ENCODE measurements at regions not wholly inside any gene's neighbourhood (a gene's known extent, or its start where the extent isn't known, plus 50 kb on each side); places are given as distances from the start of the nearest gene placed in this dataset.

GRCh38 chr4:35689870-35690269 lies 554.4 kb downstream of the ARAP2 start:
- H3K27me3 ChIP-seq (ENCODE audit: insufficient read depth, low read length, poor library complexity, severe bottlenecking), result no peaks in the 10 kb centered on the region
- no peak overlapping the region for H3K4me3 ChIP-seq (ENCODE audit: low read length, poor library complexity, severe bottlenecking)
- no peaks in the 10 kb centered on the region for H3K79me2 ChIP-seq (ENCODE audit: insufficient read depth, low read length)
- no peaks in the 10 kb centered on the region for H3K9me3 ChIP-seq (ENCODE audit: insufficient read depth, low read depth, low read length)
- no peak for TF ChIP-seq EZH2phosphoT487 (IDR thresholded peaks at IDR 0.05; ENCODE audit: borderline replicate concordance)
- TF ChIP-seq CTCF (conservative IDR thresholded peaks at IDR 0.05; ENCODE audit: low read length), result no peak
- no peaks in the 10 kb centered on the region for H3K36me3 ChIP-seq (ENCODE audit: insufficient read depth, low read length)
- H2AFZ ChIP-seq (ENCODE audit: low read length), result no peak overlapping the region
- H3K9ac ChIP-seq (ENCODE audit: low read depth, low read length, poor library complexity, severe bottlenecking), result no peak overlapping the region
- no peak overlapping the region for H3K4me2 ChIP-seq (ENCODE audit: low read depth, low read length, poor library complexity, severe bottlenecking)
- no peaks in the 10 kb centered on the region for H3F3A ChIP-seq (ENCODE audit: low read depth)
- H4K20me1 ChIP-seq (ENCODE audit: insufficient read depth, low read length, poor library complexity, severe bottlenecking), result no peaks in the 10 kb centered on the region
- H3K4me1 ChIP-seq (ENCODE audit: insufficient read depth, low read length, poor library complexity, severe bottlenecking), result no peaks in the 10 kb centered on the region
- H3K9me2 ChIP-seq (replicated peaks; ENCODE audit: low read depth, low read length), result no peaks in the 10 kb centered on the region

- TF ChIP-seq EZH2phosphoT487 (IDR thresholded peaks at IDR 0.05; ENCODE audit: borderline replicate concordance) (no peak), CTCF (conservative IDR thresholded peaks at IDR 0.05; ENCODE audit: low read length) (no peak)
- Histone ChIP-seq H2AFZ (ENCODE audit: low read length) (no peak overlapping the region), H3K9ac (ENCODE audit: low read depth, low read length, poor library complexity, severe bottlenecking) (no peak overlapping the region), H3K79me2 (ENCODE audit: insufficient read depth, low read length) (no peaks in the 10 kb centered on the region), H3K4me3 (ENCODE audit: low read length, poor library complexity, severe bottlenecking) (no peak overlapping the region), H4K20me1 (ENCODE audit: insufficient read depth, low read length, poor library complexity, severe bottlenecking) (no peaks in the 10 kb centered on the region), H3K4me2 (ENCODE audit: low read depth, low read length, poor library complexity, severe bottlenecking) (no peak overlapping the region), H3K9me3 (ENCODE audit: insufficient read depth, low read depth, low read length) (no peaks in the 10 kb centered on the region), H3K27me3 (ENCODE audit: insufficient read depth, low read length, poor library complexity, severe bottlenecking) (no peaks in the 10 kb centered on the region), H3K36me3 (ENCODE audit: insufficient read depth, low read length) (no peaks in the 10 kb centered on the region), H3F3A (ENCODE audit: low read depth) (no peaks in the 10 kb centered on the region), H3K9me2 (replicated peaks; ENCODE audit: low read depth, low read length) (no peaks in the 10 kb centered on the region), H3K4me1 (ENCODE audit: insufficient read depth, low read length, poor library complexity, severe bottlenecking) (no peaks in the 10 kb centered on the region)
These were observed 554.0 kb downstream of the ARAP2 start for GRCh38 chr4:35690271-35690670.

- no peaks in the 10 kb centered on the region for H3K27me3 ChIP-seq (ENCODE audit: insufficient read depth, low read length, poor library complexity, severe bottlenecking)
These were observed 549.3 kb downstream of the ARAP2 start for GRCh38 chr4:35695003-35695402.

More at GRCh38 chr4:35695003-35695402, 549.3 kb downstream of the ARAP2 start:
- Histone ChIP-seq H3F3A (ENCODE audit: low read depth) (no peaks in the 10 kb centered on the region), H3K4me1 (ENCODE audit: insufficient read depth, low read length, poor library complexity, severe bottlenecking) (no peaks in the 10 kb centered on the region), H3K9me2 (replicated peaks; ENCODE audit: low read depth, low read length) (no peaks in the 10 kb centered on the region), H4K20me1 (ENCODE audit: insufficient read depth, low read length, poor library complexity, severe bottlenecking) (no peaks in the 10 kb centered on the region), H3K36me3 (ENCODE audit: insufficient read depth, low read length) (no peaks in the 10 kb centered on the region), H3K79me2 (ENCODE audit: insufficient read depth, low read length) (no peaks in the 10 kb centered on the region), H2AFZ (ENCODE audit: low read length) (no peak overlapping the region), H3K4me2 (ENCODE audit: low read depth, low read length, poor library complexity, severe bottlenecking) (no peak overlapping the region), H3K4me3 (ENCODE audit: low read length, poor library complexity, severe bottlenecking) (no peak overlapping the region), H3K9me3 (ENCODE audit: insufficient read depth, low read depth, low read length) (no peaks in the 10 kb centered on the region), H3K9ac (ENCODE audit: low read depth, low read length, poor library complexity, severe bottlenecking) (no peak overlapping the region)
- no peak for TF ChIP-seq CTCF (conservative IDR thresholded peaks at IDR 0.05; ENCODE audit: low read length)
- no peak for TF ChIP-seq EZH2phosphoT487 (IDR thresholded peaks at IDR 0.05; ENCODE audit: borderline replicate concordance)

Measured in Loucy (cell line).